Activated CD8-positive, alpha-beta memory T cell treated with anti-CD3 and anti-CD28 coated beads, Interleukin-2, amount 50 U/mL, for 4 hours (primary cell): ENCODE measurements at regions not wholly inside any gene's neighbourhood (a gene's known extent, or its start where the extent isn't known, plus 50 kb on each side); places are given as distances from the start of the nearest gene placed in this dataset.

Source experiments
- DNase-seq: peaks from one replicate; pipeline ENCODE4 v3.0.0-alpha.2; 2020

- DNase-seq, result no peak
Observed at GRCh38 chr15:97446138-97446537, 514.4 kb upstream of the ARRDC4 start.

GRCh38 chr15:97456521-97457202, 503.8 kb upstream of the ARRDC4 start:
- no peak for DNase-seq

GRCh38 chr15:97457203-97457847, 503.2 kb upstream of the ARRDC4 start:
- DNase-seq, result no peak

GRCh38 chr15:97459771-97460170, 500.7 kb upstream of the ARRDC4 start:
- DNase-seq, result no peak

GRCh38 chr15:97461226-97461625, 499.3 kb upstream of the ARRDC4 start:
- no peak for DNase-seq

GRCh38 chr15:97463696-97464095, 496.8 kb upstream of the ARRDC4 start:
- DNase-seq, result no peak

GRCh38 chr15:97470417-97470816, 490.1 kb upstream of the ARRDC4 start:
- no peak for DNase-seq

- DNase-seq, result no peak
Observed at GRCh38 chr15:97473627-97474026, 486.9 kb upstream of the ARRDC4 start.

GRCh38 chr15:97479957-97480356, 480.5 kb upstream of the ARRDC4 start:
- no peak for DNase-seq

- DNase-seq, result no peak
Observed at GRCh38 chr15:97482521-97482920, 478.0 kb upstream of the ARRDC4 start.

GRCh38 chr15:97483232-97483631, 477.3 kb upstream of the ARRDC4 start:
- no peak for DNase-seq

- DNase-seq, result no peak
Observed at GRCh38 chr15:97490429-97490828, 470.1 kb upstream of the ARRDC4 start.

- DNase-seq, result no peak
Observed at GRCh38 chr15:97501291-97501690, 459.2 kb upstream of the ARRDC4 start.

- no peak for DNase-seq
Observed at GRCh38 chr15:97502038-97502437, 458.5 kb upstream of the ARRDC4 start.

GRCh38 chr15:97504031-97504792, 456.3 kb upstream of the ARRDC4 start:
- no peak for DNase-seq

GRCh38 chr15:97517737-97518136, 442.8 kb upstream of the ARRDC4 start:
- DNase-seq, result no peak

- DNase-seq, result no peak
Observed at GRCh38 chr15:97520689-97521088, 439.8 kb upstream of the ARRDC4 start.

- no peak for DNase-seq
Observed at GRCh38 chr15:97521381-97522285, 438.9 kb upstream of the ARRDC4 start.

- DNase-seq, result no peak
Observed at GRCh38 chr15:97522347-97522746, 438.2 kb upstream of the ARRDC4 start.

GRCh38 chr15:97525809-97526208, 434.7 kb upstream of the ARRDC4 start:
- DNase-seq, result no peak

GRCh38 chr15:97528238-97528637, 432.3 kb upstream of the ARRDC4 start:
- no peak for DNase-seq

GRCh38 chr15:97545799-97546198, 414.7 kb upstream of the ARRDC4 start:
- no peak for DNase-seq

- DNase-seq, result no peak
Observed at GRCh38 chr15:97547381-97547780, 413.1 kb upstream of the ARRDC4 start.
